ENCODE measurements at regions not wholly inside any gene's neighbourhood (a gene's known extent, or its start where the extent isn't known, plus 50 kb on each side); places are given as distances from the start of the nearest gene placed in this dataset.

GRCh38 chr14:36065831-36066230 is 110.7 kb downstream of the PTCSC3 start:
- TF ChIP-seq POLR2AphosphoS5 (IDR thresholded peaks at IDR 0.05; ENCODE audit: low read depth, low read length) (no peak), POLR2A (IDR thresholded peaks at IDR 0.05; ENCODE audit: low read depth, low read length) (no peak), TAF1 (IDR thresholded peaks at IDR 0.05; ENCODE audit: low read depth, low read length) (no peak), SPI1 (IDR thresholded peaks at IDR 0.05; ENCODE audit: low read depth, low read length) (no peak)
